Kasumi-1 (cell line): ENCODE measurements at regions not wholly inside any gene's neighbourhood (a gene's known extent, or its start where the extent isn't known, plus 50 kb on each side); places are given as distances from the start of the nearest gene placed in this dataset.
A peak's percentile ranks its signal among the peaks of the same experiment; 100 is the strongest.
"Not testable (repeated sequence)": the region's sequence is repeated elsewhere in the genome, so short reads cannot be mapped to it uniquely, and the experiment has no call there.

Experiments
- DNase-seq, 2 experiments: peaks; one replicate each; lab custom pipeline; 2025; lab: John Stamatoyannopoulos, UW

GRCh38 chr6:25160134-25160533 is 119.0 kb upstream of the CARMIL1 start:
- DNase-seq: not testable (repeated sequence)

- DNase-seq: no peak
Observed at GRCh38 chr6:25165177-25165576, 114.0 kb upstream of the CARMIL1 start.

- DNase-seq: no peak
Observed at GRCh38 chr6:25165800-25166199, 113.4 kb upstream of the CARMIL1 start.

- no peak for DNase-seq
Observed at GRCh38 chr6:25166955-25167748, 112.0 kb upstream of the CARMIL1 start.

- no peak for DNase-seq
Observed at GRCh38 chr6:25167961-25168360, 111.2 kb upstream of the CARMIL1 start.

GRCh38 chr6:25168637-25169036 is 110.5 kb upstream of the CARMIL1 start:
- no peak for DNase-seq

- DNase-seq: no peak
Observed at GRCh38 chr6:25169553-25169952, 109.6 kb upstream of the CARMIL1 start.

GRCh38 chr6:25169961-25170360 is 109.2 kb upstream of the CARMIL1 start:
- DNase-seq: no peak

GRCh38 chr6:25170640-25171039 is 108.5 kb upstream of the CARMIL1 start:
- DNase-seq: no peak

GRCh38 chr6:25171301-25171700 is 107.9 kb upstream of the CARMIL1 start:
- no peak for DNase-seq

- DNase-seq: no peak
Observed at GRCh38 chr6:25172819-25173218, 106.4 kb upstream of the CARMIL1 start.

GRCh38 chr6:25173246-25173645 is 105.9 kb upstream of the CARMIL1 start:
- DNase-seq: no peak

GRCh38 chr6:25173951-25174474 is 105.2 kb upstream of the CARMIL1 start:
- peak; percentile 2 to 24 for DNase-seq

GRCh38 chr6:25174678-25175077 is 104.5 kb upstream of the CARMIL1 start:
- DNase-seq: no peak

GRCh38 chr6:25175196-25175595 is 104.0 kb upstream of the CARMIL1 start:
- DNase-seq: no peak

- DNase-seq: no peak
Observed at GRCh38 chr6:25175681-25176080, 103.5 kb upstream of the CARMIL1 start.

GRCh38 chr6:25176466-25176865 is 102.7 kb upstream of the CARMIL1 start:
- DNase-seq: no peak

- DNase-seq: no peak
Observed at GRCh38 chr6:25177500-25178028, 101.6 kb upstream of the CARMIL1 start.

GRCh38 chr6:25178336-25179035 is 100.7 kb upstream of the CARMIL1 start:
- DNase-seq: no peak

- DNase-seq: peak; percentile 14 to 27
Observed at GRCh38 chr6:25179051-25179778, 100.0 kb upstream of the CARMIL1 start.

GRCh38 chr6:25180630-25181349 is 98.4 kb upstream of the CARMIL1 start:
- no peak for DNase-seq

GRCh38 chr6:25181350-25181724 is 97.8 kb upstream of the CARMIL1 start:
- no peak for DNase-seq
